B cell (primary cell): ENCODE measurements at regions not wholly inside any gene's neighbourhood (a gene's known extent, or its start where the extent isn't known, plus 50 kb on each side); places are given as distances from the start of the nearest gene placed in this dataset.

Experiments used
- EZH2 ChIP-seq: IDR thresholded peaks from 2 replicates; pipeline ENCODE4 v1.6.1; 2012; ENCODE audit warnings: borderline replicate concordance, low read depth, mild to moderate bottlenecking, moderate library complexity, low read length; ENCODE audit not compliant: insufficient read depth, poor library complexity, severe bottlenecking
- TF ChIP-seq, protein P1 (sequence below): fragments of 200-600 bp; IDR thresholded peaks from one replicate; pipeline ENCODE4 v1.8.0; 2022; ENCODE audit warnings: antibody characterized with exemption, mild to moderate bottlenecking

DNA sequence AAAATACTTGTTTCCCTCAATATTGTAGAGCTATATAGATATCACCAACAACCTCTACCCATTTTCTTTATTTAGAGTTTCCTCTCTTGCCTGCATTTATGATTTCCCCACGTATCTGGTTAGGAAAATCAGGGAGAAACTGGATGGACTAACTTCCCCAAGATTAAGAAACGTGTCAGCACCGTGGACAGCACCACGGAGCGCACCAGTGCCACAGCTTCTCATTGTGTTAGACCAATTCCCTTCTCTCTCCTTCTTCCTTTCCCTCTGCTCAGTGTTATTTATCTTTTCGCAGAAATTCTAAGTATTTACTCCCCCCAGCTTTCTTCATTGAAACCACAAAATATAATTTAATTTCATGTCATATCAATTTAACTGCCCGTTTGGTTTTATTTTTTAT, 568.6 kb upstream of the BOD1L1 start:
- TF ChIP-seq, protein P1, sequence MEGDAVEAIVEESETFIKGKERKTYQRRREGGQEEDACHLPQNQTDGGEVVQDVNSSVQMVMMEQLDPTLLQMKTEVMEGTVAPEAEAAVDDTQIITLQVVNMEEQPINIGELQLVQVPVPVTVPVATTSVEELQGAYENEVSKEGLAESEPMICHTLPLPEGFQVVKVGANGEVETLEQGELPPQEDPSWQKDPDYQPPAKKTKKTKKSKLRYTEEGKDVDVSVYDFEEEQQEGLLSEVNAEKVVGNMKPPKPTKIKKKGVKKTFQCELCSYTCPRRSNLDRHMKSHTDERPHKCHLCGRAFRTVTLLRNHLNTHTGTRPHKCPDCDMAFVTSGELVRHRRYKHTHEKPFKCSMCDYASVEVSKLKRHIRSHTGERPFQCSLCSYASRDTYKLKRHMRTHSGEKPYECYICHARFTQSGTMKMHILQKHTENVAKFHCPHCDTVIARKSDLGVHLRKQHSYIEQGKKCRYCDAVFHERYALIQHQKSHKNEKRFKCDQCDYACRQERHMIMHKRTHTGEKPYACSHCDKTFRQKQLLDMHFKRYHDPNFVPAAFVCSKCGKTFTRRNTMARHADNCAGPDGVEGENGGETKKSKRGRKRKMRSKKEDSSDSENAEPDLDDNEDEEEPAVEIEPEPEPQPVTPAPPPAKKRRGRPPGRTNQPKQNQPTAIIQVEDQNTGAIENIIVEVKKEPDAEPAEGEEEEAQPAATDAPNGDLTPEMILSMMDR: no peak
- no peak for TF ChIP-seq EZH2
